ENCODE measurements at regions not wholly inside any gene's neighbourhood (a gene's known extent, or its start where the extent isn't known, plus 50 kb on each side); places are given as distances from the start of the nearest gene placed in this dataset.

DNA sequence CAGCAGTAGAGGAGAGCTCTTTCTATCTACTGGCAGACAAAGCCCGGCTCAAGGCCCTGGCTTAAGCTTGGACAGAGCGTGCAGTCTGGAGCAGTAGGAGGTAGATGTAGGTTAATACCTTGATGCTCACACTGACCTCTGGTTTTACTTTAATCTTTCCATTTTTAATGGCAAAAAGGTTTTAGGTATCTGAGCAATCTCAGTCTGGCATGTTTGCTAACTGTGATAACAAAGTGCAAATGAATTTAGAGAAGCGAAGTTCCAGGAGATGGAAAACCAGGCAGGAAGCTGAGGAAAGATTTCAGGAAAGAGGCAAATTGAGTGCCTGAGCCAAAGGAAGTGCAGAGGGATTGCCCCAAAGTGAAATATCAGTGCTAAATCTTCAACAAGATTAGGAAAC lies 356.6 kb downstream of the FOXO1 start:
- no peak for DNase-seq (ENCODE audit: low read depth)

DNA sequence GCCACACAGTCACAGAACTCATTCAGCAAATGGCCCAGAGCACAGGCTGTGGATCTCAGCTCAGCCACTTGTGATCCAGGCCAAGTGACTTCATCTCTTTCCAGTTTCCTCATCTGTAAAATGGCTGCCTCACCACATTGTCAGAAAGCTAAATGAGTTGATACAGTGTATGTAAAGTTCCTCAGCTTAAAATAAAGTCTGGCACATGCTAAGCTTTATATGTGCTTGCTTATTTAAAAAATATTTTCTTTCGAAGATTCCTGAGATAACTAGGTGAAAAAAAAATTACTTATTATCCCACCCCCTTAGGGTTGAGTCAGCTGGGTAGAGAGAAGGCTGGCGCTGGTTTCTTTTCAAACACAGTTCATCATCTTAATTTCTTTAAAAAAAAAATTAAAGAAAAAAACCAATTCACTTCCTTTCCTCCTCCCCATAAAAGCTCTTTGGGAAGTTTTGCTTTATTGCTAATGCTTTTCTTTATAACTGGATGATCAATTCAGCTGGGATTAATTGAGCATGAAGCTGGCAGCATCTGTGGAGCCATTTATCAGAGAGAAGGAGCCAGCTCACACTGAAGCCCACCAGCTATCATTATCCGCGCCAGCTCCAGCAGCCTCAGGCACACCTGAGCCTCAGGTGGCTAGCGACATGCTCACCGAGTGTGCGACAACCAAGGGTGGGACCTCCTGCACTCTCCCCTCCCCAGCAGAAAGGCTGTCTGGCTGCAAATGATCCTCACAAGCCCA lies 354.9 kb downstream of the FOXO1 start:
- DNase-seq (ENCODE audit: low read depth) = no peak

DNA sequence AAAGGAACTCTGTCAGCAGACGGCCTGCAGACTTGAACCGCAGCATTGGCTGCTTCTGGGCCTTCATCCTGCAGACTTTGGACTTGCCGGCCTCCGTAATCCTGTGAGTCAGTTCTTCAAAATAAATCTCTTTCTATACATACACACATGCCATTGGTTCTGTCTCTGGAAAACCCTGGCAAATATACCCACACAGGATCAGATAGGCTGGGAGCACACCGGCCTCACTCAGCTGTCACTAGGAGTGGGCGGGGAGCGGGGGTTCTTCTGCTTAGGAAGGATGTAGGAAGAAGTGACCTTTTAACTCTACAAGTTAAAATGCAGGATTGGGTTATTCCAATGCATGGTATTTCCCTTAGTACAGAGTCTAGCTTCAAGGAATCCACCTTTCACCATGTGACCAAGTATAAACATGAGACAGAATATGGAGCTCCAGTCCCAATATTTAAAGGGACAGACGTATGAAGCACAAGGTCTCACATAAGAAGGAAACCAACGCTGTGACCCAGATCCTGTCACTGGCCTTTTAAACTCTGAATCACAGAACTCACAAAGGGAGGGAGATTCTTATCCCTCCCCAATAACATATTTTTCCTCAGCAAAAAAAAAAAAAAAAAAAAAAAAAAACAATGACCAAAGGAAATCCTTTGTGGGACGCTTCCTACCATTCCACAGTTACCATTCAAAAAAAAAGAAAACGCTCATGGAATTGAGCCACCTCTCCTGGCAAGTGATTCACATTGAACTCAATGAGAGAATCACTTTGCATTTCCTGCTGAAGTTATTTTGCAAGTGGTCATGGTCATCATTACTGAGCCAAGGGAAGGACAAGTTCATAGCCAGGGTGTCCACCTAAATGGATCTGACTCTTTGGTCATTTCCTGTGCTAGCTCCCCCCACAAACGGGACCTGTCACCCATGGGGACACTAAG lies 352.9 kb downstream of the FOXO1 start:
- no peak for DNase-seq (ENCODE audit: low read depth)

DNA sequence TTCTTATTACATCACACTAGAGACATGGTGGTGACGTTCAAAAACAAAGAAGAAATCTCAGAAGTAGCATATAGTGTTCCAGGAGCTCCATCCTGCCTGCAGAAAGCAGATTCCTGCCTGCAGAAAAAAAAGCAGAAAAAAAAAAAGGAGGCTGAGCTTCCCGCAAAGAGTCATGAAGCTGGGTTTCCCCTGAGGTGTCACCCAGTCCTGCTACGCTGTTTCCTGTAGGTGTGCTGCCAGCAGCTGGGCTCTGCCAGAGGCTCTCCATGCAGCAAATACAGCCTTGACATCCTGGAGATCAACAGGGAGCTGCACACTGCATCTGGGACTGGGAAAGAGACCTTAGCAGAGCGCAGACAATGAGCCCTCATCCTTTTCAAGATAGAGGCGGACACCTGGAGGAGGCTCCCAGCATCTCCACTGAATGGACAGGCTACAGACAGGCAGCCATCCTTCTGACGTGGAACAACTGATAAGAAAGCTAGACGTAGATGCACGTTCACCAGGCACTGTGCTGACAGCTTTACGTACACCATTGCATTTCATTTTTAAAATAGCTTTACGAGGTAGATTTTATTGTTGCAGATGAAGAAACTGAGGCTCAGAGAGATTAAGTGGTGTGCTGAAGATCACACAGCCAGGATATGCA lies 350.9 kb downstream of the FOXO1 start:
- DNase-seq (ENCODE audit: low read depth) = no peak

DNA sequence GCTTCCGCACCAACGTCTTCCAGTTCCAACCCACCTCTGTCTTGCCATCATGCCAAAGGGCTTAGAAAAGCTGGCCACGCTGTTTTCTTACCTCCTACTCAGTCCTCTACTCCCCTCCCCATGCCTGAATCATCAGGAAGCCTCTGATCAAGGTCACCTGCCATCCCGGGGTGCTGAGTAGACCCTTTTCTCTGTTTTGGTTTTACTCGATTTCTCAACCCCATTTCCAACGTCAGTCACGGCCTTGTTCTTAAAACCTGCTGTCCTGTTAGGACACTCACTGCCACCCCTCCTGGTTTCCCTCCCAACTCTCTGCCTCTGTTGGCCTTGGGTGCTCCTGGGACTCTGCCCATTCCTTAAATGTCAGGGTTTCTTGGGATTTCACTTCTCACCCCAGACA lies 350.1 kb downstream of the FOXO1 start:
- no peak for DNase-seq (ENCODE audit: low read depth)

DNA sequence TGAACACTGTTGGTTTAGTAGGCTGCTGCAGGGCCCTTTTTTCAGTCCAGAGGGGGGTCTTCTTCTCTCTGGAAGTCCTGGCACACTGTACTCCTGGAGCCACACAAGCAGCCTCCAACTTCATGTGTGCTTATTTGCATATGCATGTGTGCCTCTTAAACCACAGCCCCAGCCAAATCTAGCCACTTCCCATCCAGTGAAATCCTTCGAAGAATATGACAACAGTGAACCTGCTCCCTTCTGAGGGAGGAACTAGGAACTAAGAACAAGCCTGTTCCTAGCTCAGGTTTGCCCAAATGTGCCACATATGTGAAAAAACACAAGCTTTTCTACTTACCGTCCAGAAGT lies 348.5 kb downstream of the FOXO1 start:
- no peak for DNase-seq (ENCODE audit: low read depth)

DNA sequence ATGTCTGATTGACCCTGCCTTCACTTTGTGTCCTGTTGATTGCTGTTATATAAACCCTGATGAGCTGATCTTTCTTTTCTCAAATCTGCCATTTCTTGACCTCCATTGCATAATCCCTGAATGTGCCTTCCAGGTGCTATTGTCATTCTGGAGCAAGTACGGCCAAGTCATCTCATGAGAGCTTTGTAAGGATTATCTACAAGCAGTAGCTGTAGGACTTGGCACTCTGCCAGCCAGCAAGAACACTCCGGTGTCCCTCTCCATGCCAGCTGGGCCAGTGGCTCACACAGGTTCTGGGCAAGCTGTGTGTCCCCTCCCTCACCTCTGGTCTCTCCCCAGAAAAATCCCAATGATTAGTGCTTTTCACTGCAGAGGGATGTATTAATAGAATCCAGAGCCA lies 348.1 kb downstream of the FOXO1 start:
- no peak for DNase-seq (ENCODE audit: low read depth)

DNA sequence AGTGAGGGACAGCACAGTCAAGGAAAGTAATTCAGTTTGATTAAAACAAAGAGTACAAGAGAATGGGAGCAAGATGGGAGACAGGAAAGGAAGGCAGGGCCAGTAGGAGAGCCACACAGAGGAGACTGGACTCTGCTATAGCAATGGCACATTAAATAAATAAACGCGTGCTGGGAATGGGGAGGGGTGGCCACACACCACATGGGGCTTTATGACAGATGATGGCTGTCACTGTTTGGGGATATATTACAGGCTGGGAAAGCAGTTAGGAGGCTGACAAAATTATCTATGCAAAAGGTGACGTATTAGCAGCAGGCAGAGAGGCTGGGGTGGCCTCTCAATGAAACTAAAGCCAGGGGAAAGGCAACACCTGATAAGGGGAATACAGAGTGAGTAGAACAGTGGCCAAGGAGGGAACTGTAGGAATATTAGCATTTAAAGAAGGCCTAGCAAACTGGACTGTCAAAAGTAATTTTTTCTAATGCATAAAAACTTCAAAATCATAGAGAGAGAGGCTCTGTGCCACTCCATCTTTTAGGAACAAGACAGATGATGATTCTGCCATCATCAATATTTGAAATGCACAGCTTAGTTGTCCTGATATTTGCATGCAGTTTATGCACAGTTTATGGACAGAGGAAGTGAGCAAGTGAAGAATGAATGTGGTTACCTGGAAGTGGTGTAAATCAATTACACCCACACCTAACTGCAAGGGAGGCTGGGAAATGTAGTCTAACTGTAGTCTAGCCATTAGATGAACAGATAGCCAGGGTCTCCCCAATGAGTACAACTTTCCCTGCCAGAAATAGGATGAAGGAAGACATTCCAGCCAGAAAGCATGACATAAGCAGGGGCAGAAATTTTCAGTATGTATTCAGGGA lies 346.5 kb downstream of the FOXO1 start:
- no peak for DNase-seq (ENCODE audit: low read depth)

DNA sequence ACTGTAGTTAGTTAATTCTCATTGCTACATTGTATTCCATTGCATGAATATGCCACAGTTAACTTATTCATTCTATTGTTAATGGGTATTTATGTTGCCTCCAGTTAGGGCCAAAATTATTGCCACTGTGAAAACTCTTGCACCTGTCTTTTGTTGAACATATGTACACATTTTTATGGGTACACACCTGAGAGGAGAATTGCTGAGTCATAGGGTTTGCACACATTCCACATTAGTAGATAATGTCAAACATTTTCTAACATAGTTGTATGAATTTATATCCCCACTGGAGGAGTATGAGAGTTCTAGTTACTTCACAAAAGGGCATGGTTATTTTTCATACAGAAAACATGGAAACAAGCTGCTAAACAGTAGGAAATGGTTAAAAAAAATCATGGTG lies 338.4 kb downstream of the FOXO1 start:
- DNase-seq (ENCODE audit: low read depth) = no peak

DNA sequence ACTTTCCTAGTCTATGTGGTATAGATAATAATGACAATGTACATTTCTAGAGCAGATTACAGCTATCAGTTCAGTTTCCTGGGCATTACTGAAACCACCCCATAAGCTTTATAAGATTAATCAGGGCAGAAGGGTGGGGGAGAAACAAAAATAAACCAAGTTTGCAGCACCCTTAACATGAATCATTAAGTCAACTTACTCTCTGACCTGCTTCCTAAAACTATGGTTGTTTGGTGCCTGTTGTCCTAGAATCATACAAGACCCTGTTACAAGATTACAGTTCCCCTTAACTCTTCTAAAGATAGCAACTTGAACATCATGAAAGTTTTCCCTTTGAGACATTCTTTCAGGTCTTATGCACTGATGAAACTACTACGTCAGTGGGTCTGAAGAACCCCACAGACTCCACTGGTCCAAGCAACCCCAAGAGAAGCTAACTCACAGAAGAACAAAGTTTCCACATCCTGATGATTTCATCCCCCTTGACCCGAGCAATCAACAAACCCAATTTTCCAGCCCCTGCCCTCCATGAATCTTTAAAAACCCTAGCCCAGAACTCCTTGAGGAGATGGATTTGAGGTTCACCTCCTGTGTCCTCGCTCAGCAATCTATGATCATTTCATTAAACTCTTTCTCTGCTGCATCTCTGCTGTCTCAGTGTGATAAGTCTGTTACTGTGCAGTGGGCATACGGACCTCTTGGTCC lies 336.5 kb downstream of the FOXO1 start:
- no peak for DNase-seq (ENCODE audit: low read depth)

DNA sequence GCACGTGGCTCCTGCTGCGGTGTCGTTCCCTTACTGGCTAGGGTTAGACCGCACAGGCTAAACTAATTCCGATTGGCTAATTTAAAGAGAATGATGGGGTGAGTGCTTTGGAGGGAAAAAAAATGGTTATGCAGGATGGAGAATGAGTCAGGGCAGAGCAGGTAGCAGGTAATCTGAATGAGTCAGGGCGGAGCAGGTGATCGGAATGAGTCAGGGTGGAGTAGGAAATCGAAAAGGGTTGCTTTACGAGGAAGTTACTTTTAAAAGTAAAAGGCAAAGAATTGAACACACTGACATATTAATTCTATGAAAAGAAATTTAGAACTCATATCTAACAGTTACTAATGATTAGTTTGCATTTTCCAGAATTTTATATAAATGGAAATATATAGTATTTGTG lies 335.5 kb downstream of the FOXO1 start:
- DNase-seq (ENCODE audit: low read depth) = no peak

DNA sequence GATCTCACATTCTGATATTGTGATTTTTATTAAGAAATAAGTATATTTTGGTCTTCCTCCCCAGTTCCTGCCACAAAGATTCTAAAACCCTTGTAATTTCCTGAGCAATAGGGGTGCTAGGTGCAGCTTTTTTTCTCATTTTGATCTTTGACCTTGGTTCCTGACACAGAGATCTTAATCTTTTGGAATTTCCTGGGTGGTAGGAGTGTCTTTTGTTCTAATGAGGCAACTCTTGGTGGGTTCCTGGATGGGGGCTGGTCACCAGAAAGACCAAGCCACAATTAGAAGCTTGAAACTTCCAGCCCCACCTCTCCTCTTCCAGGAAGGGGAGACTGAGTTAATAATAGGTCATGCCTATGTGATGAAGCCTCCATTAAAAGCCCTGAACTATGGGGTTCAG lies 334.6 kb downstream of the FOXO1 start:
- DNase-seq (ENCODE audit: low read depth) = no peak

DNA sequence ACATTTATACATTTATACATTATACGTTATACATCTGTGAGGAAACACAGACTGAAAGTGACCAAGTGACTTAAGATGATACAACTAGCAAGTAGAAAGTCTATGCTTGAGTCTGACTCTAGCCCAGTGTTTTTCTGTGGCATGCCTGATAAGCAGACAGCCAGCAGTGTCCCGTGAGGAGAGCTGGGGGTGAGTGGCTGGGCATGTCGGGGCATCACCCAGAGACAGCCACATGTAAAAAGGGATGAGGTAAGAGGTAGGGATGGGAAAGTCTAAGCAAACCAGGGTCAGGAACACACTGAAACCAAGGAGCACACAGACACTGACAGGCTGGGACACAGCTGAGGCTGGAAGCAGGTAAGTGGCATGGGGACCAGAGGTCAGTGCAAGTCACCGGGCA lies 333.2 kb downstream of the FOXO1 start:
- DNase-seq (ENCODE audit: low read depth) = no peak

DNA sequence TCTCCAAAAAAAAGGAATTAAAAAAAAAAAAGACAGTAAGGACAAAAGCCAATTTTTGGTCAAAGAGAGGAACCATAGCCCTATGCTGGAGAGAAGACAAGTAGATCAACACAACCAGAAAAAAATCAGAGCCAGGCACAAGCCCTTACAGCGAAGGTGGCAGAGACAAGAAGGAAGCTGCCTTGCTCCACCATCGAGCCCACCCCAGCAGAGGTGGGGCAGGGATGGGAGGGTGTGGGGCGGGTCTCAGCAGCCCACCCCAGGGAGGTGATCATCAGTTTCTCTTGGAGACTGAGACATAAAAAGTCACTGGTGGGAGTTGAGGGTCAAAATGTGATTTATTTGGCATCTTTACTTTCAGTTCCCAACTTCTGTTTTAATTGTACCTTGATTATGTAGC lies 332.4 kb downstream of the FOXO1 start:
- no peak for DNase-seq (ENCODE audit: low read depth)

DNA sequence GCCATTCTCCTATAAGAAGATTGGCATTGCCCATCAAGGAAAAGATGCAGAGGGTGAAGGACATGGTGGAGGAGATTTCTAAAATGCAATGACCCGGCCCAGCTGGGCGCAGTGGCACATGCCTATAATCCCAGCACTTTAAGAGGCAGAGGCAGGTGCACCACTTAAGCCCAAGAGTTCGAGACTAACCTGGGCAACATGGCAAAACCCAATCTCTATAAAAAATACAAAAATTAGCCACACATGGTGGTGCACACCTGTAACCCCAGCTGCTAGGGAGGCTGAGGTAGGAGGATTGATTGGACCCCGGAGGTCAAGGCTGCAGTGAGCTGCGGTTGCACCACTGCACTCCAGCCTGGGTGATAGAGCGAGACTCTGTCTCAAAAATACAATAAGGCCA lies 331.8 kb downstream of the FOXO1 start:
- DNase-seq (ENCODE audit: low read depth) = no peak

DNA sequence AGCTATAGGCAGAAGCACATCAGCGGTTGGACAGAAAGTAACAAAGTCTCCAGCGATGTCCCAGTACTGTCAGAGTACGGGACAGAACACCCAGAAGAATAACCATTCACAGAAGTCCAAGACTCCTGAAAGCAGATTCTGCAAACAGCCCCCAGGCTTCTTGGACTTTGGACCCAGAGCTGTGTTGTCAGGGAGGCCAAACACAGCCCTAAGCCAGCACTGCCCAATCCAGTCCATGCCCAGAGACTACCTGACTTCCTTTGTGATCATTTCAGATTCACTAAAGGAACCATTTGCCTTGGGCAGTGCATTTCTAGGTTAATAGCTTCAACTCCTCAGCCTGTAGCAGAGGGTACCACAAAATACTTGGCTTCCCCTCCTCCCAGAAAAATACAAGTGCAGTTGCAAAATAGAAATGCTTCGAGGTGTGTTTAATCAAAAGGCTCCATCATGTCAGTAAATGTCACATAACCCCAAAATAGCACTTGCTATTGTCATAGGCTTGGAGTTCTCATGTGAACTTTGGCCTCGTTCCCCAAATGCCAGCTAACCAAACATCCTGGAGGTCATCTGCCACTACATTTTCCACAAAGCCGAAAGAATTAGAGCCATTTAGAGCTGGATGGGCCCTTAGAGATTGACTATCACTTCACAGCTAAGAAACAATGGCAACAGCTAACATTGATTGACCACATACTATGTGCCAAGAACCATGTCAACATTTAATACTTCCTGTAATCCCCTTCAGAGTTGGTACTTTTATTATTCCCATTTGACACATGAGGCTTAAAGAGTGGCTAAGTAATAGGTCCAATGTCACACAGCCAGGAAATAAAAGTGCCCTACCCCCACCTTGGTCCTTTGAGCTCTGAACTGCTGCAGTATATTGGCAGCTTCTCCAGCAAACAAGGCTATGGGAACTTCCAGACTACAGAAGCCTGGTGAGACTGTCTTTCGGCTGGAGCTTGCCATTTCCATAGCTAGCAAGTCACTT lies 329.9 kb downstream of the FOXO1 start:
- DNase-seq (ENCODE audit: low read depth) = no peak

DNA sequence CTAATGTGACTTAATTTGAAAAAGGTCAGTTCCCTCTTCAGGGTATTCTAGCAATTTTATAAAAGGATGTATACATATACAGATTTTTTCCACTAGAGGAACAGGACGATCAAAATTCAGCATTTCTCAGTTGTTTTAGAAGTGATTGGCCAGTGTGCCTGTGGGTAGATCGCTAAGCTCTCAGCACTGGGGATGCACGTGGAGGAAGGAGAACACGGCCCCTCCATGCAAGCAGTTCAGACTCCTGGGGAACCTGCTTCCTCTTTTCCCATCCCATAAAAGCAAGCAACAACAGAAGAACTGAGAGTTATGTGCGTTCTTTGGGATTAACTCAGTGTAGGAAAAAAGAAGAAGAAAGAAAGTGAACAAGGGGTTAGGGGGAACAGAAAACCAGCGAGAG lies 328.8 kb downstream of the FOXO1 start:
- no peak for DNase-seq (ENCODE audit: low read depth)

DNA sequence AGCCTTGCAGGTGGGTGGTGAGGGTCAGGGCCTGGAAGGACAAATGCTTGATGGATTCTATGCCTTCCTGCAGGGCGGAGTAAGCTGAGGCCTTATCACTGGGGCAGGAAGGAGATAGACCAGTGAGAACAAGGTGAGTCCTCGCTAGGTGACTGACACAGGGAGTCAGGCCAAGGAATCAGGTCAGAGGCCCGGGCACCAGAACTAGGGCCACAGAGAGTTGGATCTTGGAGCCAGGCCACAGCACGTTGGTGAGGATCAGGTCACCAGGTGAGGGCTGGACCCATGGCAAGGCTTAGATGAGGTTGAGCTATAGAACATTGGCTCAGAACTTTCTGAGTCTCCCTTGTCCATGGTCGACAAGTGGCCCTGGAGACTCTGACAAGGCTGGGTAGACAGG lies 328.2 kb downstream of the FOXO1 start:
- no peak for DNase-seq (ENCODE audit: low read depth)

DNA sequence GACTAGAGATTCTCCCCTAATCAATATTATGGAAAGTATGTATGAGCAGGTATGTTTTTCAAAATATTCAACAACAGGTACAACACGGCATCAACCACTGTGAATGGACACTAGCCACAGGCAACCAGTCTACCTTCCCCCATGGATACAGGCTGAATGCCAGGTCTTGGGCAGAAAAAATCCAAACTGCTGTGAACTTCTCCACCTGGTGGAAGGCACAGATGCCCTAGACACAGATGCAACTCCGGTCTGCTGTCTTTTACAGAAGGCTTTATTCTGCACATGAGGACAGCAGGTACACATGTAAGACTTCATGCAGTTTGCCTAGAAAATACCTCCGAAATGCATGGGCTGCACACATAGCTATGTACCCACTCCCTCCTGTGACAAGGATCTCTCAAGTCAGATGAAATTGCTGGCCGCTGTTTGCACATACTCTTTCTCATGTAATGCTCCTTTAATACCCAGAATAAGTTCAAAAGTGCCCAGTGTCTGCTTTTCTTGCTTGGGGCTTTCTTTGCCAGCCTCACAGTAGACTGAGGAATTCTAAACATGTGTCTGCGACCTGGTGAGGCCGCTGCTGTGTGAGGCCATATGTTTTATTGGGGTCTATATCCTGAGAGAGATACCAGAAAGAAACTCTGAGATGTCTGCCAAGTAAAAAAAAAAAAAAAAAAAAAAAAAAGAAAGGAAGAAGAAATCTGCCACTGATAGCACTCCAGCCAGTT lies 325.9 kb downstream of the FOXO1 start:
- DNase-seq (ENCODE audit: low read depth) = no peak

DNA sequence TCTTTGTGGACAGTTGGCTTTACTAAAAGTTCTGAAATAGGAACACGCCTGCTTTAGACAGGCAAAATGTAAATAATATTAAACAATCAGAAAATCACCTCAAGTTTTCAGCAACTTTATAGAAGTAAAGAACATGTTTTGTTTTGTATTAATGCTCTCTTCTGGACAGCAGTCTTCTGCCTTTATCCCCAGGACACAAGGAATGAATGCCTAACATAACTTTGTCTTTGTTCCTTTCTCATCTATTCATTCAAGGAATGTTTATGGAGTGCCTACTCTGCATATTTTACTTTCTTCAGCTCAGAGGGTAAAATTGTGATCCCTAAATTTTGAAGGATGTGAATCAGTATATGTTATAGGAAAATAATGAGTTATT lies 325.4 kb downstream of the FOXO1 start:
- no peak for DNase-seq (ENCODE audit: low read depth)

Data from fibroblast of the conjunctiva (primary cell).